DOHH2 (cell line): ENCODE measurements at regions not wholly inside any gene's neighbourhood (a gene's known extent, or its start where the extent isn't known, plus 50 kb on each side); places are given as distances from the start of the nearest gene placed in this dataset.

Source experiments
- EZH2phosphoT487 ChIP-seq: fragments of 200-600 bp; sonication (generic); IDR thresholded peaks from 2 replicates; pipeline ENCODE4 v1.6.1; 2017; ENCODE audit warnings: borderline replicate concordance, mild to moderate bottlenecking, antibody characterized with exemption, low read length, moderate library complexity, mixed read lengths
- TF ChIP-seq, protein P1 (sequence below): fragments of 200-600 bp; sonication (generic); IDR thresholded peaks from one replicate; pipeline ENCODE4 v1.5.1; 2014; ENCODE audit warnings: antibody characterized with exemption, mild to moderate bottlenecking, low read depth, low read length; ENCODE audit not compliant: poor library complexity, severe bottlenecking

DNA sequence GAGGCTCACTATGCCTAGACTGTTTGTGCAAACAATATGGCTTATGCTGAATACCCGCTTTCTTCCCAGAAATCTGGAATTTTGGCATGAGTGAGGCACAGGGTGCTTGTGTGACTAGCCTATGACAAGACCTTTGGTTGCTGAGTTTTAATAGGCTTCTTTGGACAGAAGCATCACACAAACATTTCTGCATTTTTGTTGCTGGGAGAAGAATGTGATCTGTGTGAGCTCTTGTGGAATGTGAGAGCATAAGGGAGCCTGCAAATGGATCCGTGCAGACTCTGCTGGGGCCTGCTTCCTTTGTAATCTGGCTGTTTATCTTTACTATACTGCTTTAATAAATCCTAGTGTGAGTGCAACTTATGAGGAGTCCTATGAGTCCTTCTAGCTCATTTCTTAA is 83.0 kb upstream of the ZDHHC17 start:
- TF ChIP-seq, protein P1, sequence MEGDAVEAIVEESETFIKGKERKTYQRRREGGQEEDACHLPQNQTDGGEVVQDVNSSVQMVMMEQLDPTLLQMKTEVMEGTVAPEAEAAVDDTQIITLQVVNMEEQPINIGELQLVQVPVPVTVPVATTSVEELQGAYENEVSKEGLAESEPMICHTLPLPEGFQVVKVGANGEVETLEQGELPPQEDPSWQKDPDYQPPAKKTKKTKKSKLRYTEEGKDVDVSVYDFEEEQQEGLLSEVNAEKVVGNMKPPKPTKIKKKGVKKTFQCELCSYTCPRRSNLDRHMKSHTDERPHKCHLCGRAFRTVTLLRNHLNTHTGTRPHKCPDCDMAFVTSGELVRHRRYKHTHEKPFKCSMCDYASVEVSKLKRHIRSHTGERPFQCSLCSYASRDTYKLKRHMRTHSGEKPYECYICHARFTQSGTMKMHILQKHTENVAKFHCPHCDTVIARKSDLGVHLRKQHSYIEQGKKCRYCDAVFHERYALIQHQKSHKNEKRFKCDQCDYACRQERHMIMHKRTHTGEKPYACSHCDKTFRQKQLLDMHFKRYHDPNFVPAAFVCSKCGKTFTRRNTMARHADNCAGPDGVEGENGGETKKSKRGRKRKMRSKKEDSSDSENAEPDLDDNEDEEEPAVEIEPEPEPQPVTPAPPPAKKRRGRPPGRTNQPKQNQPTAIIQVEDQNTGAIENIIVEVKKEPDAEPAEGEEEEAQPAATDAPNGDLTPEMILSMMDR: no peak
- no peak for TF ChIP-seq EZH2phosphoT487
